Activated CD4-positive, alpha-beta memory T cell treated with anti-CD3 and anti-CD28 coated beads, Interleukin-2, amount 10 ng/mL, durations not matched to agents 7 days and 5 days (primary cell): ENCODE measurements at regions not wholly inside any gene's neighbourhood (a gene's known extent, or its start where the extent isn't known, plus 50 kb on each side); places are given as distances from the start of the nearest gene placed in this dataset.
"Not testable (repeated sequence)": the region's sequence is repeated elsewhere in the genome, so short reads cannot be mapped to it uniquely, and the experiment has no call there.

ENCODE experiments used
- CTCF ChIA-PET: fragments of 350-600 bp; sonication (Branson Sonifier 250); formaldehyde crosslinking; loops from one replicate; lab custom pipeline; 2021; ENCODE audit warnings: antibody characterized with exemption, inconsistent platforms; lab: Charles Lee
- POLR2A ChIA-PET: fragments of 350-600 bp; sonication (Branson Sonifier 250); formaldehyde crosslinking; loops from one replicate; lab custom pipeline; 2021; ENCODE audit warnings: antibody characterized with exemption; lab: Charles Lee
- DNase-seq: peaks from one replicate; pipeline ENCODE4 v3.0.0-alpha.2; 2020
- H3K27ac Mint-ChIP-seq: one replicate; pipeline ENCODE4 v1.8.0; 2021; ENCODE audit warnings: mild to moderate bottlenecking, mixed read lengths
- H3K27me3 Mint-ChIP-seq: one replicate; pipeline ENCODE4 v1.8.0; 2021; ENCODE audit warnings: mixed read lengths
- H3K36me3 Mint-ChIP-seq: one replicate; pipeline ENCODE4 v1.8.0; 2021; ENCODE audit warnings: low read depth, mixed read lengths
- H3K4me1 Mint-ChIP-seq: one replicate; pipeline ENCODE4 v1.8.0; 2021; ENCODE audit warnings: mixed read lengths
- H3K4me3 Mint-ChIP-seq: one replicate; pipeline ENCODE4 v1.8.0; 2021; ENCODE audit warnings: mild to moderate bottlenecking, mixed read lengths
- H3K9me3 Mint-ChIP-seq: one replicate; pipeline ENCODE4 v1.8.0; 2021; ENCODE audit warnings: mixed read lengths

DNA sequence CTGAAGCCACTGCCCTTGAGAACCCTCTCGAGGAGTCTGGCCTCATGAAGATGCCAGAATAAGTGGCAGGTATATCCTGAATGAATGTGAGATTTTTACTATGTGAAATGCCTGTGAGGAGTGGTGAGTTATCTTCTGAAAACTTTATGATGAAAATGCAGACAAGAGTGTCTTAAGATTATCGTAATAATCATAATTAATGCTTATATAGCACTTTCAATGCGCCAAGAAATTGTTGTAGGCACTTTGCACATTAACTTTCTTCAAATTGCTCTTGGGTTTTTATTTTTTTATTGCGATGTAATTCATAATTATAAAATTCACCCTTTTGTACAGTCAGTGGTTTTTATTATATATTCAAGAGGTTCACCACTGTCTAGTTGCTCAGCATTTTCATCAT is 879.1 kb upstream of the DEFB115 start:
- H3K9me3 Mint-ChIP-seq, DNase-seq, CTCF ChIA-PET, H3K27me3 Mint-ChIP-seq, POLR2A ChIA-PET: not testable (repeated sequence)
- Mint-ChIP-seq H3K4me1 (peaks cover 39% of the 10 kb centered on the region), H3K27ac (peak overlapping the region; percentile 90), H3K4me3 (peak overlapping the region; percentile 92), H3K36me3 (peaks cover 28% of the 10 kb centered on the region)

DNA sequence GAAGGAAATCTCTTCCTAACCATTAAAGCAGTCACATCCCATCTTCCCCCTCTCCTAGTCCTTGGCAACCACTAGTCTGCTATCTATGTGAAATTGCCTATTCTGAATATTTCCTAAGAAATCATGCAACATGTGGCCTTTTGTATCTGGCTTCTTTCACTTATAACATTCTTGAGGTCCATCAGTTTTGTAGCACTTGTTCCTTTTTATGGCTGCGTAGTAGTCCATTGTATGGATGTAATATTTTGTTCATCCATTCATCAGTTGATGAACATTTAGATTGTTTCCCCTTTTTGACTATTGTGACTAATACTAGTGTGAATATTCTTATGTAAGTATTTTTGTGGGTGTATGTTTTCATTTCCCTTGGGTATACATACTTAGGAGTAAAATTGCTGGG is 878.7 kb upstream of the DEFB115 start:
- peaks cover 41% of the 10 kb centered on the region for H3K4me1 Mint-ChIP-seq
- CTCF ChIA-PET, DNase-seq, H3K27me3 Mint-ChIP-seq, H3K27ac Mint-ChIP-seq, H3K9me3 Mint-ChIP-seq, POLR2A ChIA-PET: not testable (repeated sequence)
- peak overlapping the region; percentile 27 for H3K4me3 Mint-ChIP-seq
- peaks cover 28% of the 10 kb centered on the region for H3K36me3 Mint-ChIP-seq

DNA sequence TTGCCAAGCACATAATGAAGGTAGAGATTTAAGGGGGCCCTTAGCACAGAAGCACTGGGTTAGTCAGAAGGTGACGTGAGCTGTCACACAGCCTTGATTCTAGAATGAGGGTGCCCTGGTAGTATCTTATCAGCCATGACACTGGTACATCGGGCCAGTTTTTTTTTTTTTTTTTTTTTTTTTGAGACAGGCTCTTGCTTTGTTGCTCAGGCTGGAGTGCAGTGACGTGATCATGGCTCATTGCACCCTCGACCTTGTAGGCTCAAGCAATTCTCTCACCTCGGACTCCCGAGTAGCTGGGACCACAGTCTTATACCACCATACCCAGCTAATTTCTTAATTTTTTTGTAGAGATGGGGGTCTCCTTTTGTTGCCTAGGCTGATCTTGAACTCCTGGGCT is 872.6 kb upstream of the DEFB115 start:
- POLR2A ChIA-PET: not testable (repeated sequence)
- peaks cover 50% of the 10 kb centered on the region for H3K36me3 Mint-ChIP-seq

DNA sequence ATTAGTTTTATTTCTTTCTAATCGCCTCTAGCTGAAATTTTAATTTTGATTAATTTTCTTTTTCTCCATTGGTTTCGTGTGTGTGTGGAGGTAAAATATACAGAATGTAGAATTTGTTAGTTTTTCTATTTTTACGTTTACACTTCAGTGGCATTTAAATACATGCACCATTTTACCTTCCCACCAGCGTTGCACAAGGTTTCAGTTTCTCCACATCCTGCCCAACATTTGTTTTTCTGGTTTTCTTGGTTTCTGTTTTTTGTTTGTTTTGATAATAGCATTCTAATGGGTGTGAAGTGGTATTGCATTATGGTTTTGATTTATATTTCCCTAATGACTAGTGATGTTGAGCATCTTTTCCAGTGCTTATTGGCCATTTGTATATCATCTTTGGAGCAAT is 871.4 kb upstream of the DEFB115 start:
- H3K4me3 Mint-ChIP-seq, CTCF ChIA-PET, POLR2A ChIA-PET, H3K27me3 Mint-ChIP-seq, H3K9me3 Mint-ChIP-seq, DNase-seq: not testable (repeated sequence)
- Mint-ChIP-seq H3K27ac (peak overlapping the region; percentile 31), H3K4me1 (peaks cover 29% of the 10 kb centered on the region), H3K36me3 (peaks cover 44% of the 10 kb centered on the region)

More for the DNA sequence above, 872.6 kb upstream of the DEFB115 start:
- DNase-seq, H3K27me3 Mint-ChIP-seq, H3K27ac Mint-ChIP-seq, H3K4me3 Mint-ChIP-seq, H3K9me3 Mint-ChIP-seq, CTCF ChIA-PET: not testable (repeated sequence)
- H3K4me1 Mint-ChIP-seq: peaks cover 32% of the 10 kb centered on the region

DNA sequence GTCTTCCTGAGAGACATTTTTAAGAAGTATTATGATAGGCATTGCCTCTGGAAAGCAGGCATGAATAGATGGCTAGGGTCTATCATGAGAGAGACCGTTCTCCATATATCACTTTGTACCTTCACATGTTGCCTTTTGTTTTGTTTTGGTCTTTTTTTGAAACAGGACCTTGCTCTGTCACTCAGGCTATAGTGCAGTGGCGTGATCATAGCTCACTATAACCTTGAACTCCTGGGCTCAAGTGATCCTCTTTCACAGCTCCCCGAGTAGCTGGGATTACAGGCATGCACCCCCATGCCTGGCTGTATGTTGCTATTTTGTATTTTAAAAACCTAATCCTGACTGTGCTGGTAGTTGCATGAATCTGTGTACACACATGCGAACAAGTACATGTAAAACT is 869.6 kb upstream of the DEFB115 start:
- POLR2A ChIA-PET, CTCF ChIA-PET: not testable (repeated sequence)
- H3K36me3 Mint-ChIP-seq: peaks cover 36% of the 10 kb centered on the region

DNA sequence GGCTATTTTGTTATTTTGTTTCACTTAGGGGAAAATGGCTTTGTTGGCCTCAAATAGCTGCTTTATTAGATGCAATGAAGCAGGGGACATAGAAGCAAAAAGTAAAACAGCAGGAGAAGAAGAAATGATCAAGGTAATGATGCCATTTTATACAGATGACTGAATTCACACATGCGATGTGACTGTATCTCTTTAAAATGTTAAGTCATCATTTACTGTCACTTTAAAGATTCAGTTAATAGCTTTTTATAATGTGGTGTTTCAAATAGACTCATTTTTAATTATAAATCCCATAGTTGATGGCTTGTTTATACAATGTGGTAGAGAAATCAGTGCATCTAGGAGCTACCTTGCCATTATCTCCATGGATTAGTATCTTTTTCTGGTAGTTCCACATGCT is 863.9 kb upstream of the DEFB115 start:
- H3K4me1 Mint-ChIP-seq, H3K9me3 Mint-ChIP-seq, H3K4me3 Mint-ChIP-seq, H3K27me3 Mint-ChIP-seq, DNase-seq, CTCF ChIA-PET, H3K27ac Mint-ChIP-seq, POLR2A ChIA-PET: not testable (repeated sequence)
- peaks cover 29% of the 10 kb centered on the region for H3K36me3 Mint-ChIP-seq

More for the DNA sequence above, 869.6 kb upstream of the DEFB115 start:
- H3K4me3 Mint-ChIP-seq, H3K27me3 Mint-ChIP-seq, H3K9me3 Mint-ChIP-seq, H3K27ac Mint-ChIP-seq, DNase-seq: not testable (repeated sequence)
- H3K4me1 Mint-ChIP-seq: peaks cover 19% of the 10 kb centered on the region

DNA sequence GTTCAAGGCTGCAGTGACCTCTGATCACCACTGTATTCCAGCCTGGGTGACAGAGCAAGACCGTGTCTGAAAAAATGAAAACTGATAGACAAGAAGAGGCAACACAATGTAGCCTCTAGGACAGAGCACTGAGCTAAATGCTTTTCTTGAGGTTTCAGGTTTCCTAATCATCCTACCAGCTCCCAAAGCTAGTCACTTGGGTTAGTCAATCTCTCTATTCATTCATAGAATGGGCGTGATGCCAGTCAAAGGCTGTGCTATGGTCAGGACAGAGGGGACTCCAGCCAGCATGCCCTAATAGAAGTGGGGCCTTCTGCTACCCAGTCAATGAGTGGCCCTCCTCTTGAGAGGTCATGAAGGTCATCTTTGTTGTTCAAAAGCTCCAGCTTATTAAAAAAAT is 860.4 kb upstream of the DEFB115 start:
- POLR2A ChIA-PET: not testable (repeated sequence)
- CTCF ChIA-PET: interaction anchor here (1.3 kb wide), 1 partner anchor 20 kb away, joined by 3 read pairs; no protein-coding TSS in a partner anchor

DNA sequence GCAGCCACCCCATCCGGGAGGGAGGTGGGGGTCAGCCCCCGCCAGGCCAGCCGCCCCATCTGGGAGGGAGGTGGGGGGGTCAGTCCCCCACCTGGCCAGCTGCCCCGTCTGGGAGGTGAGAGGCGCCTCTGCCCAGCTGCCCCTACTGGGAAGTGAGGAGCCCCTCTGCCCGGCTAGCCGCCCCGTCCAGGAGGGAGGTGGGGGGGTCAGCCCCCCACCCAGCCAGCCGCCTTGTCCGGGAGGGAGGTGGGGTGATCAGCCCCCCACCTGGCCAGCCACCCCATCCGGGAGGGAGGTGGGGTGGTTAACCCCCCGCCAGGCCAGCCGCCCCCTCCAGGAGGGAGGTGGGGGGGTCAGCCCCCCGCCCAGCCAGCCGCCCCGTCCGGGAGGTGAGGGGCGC is 852.4 kb upstream of the DEFB115 start:
- H3K4me1 Mint-ChIP-seq, H3K4me3 Mint-ChIP-seq, POLR2A ChIA-PET, DNase-seq, CTCF ChIA-PET, H3K27me3 Mint-ChIP-seq, H3K27ac Mint-ChIP-seq: not testable (repeated sequence)
- Mint-ChIP-seq H3K9me3 (peaks cover 18% of the 10 kb centered on the region), H3K36me3 (peaks cover 39% of the 10 kb centered on the region)

More for the DNA sequence above, 860.4 kb upstream of the DEFB115 start:
- DNase-seq, H3K27me3 Mint-ChIP-seq, H3K27ac Mint-ChIP-seq, H3K4me3 Mint-ChIP-seq, H3K9me3 Mint-ChIP-seq, H3K4me1 Mint-ChIP-seq: not testable (repeated sequence)
- peaks cover 45% of the 10 kb centered on the region for H3K36me3 Mint-ChIP-seq

DNA sequence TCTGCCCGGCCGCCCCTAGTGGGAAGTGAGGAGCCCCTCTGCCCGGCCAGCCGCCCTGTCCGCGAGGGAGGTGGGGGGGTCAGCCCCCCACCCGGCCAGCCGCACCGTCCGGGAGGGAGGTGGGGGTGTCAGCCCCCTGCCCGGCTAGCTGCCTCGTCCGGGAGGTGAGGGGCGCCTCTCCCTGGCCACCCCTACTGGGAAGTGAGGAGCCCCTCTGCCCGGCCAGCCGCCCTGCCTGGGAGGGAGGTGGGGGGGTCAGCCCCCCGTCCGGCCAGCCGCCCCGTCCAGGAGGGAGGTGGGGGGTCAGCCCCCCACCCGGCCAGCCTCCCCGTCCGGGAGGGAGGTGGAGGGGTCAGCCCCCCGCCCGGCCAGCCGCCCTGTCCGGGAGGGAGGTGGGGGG is 851.9 kb upstream of the DEFB115 start:
- CTCF ChIA-PET, H3K4me3 Mint-ChIP-seq, DNase-seq, POLR2A ChIA-PET, H3K27ac Mint-ChIP-seq, H3K27me3 Mint-ChIP-seq, H3K4me1 Mint-ChIP-seq: not testable (repeated sequence)
- Mint-ChIP-seq H3K36me3 (peaks cover 33% of the 10 kb centered on the region), H3K9me3 (peaks cover 18% of the 10 kb centered on the region)

DNA sequence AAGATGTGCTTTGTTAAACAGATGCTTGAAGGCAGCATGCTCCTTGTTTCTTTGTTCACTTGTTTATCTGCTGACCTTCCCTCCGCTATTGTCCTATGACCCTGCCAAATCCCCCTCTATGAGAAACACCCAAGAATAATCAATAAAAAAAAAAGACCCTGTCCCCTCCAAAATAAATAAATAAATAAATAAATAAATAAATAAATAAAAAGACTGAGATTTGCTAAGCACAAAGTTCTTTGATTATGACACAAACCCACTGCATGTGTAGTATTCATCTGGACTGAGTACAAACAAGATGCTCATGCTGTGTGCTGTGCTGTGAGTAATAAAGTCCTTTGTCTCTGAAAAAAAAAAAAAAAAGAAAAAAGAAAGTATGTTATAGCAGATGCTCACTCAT is 851.1 kb upstream of the DEFB115 start:
- Mint-ChIP-seq H3K36me3 (peaks cover 26% of the 10 kb centered on the region), H3K9me3 (peaks cover 23% of the 10 kb centered on the region)
- DNase-seq, H3K27ac Mint-ChIP-seq, H3K27me3 Mint-ChIP-seq, H3K4me3 Mint-ChIP-seq, POLR2A ChIA-PET, H3K4me1 Mint-ChIP-seq, CTCF ChIA-PET: not testable (repeated sequence)

DNA sequence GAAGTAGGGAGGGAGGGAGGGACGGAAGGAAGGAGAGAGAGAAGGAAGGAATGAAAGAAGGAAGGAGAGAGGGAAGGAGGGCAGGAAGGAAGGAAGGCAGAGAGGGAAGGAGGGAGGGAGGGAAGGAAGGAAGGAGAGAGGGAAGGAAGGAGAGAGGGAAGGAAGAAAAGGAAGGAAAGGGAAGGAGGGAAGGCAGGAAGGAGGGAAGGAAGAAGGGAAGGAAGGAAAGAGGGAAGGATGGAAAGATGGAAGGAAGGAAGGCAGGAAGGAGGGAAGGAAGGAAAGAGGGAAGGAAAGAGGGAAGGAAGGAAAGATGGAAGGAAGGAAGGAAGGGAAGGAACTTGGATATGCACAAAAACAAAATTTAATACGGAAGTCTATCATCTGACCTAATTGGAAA is 844.5 kb upstream of the DEFB115 start:
- no peaks in the 10 kb centered on the region for H3K36me3 Mint-ChIP-seq
- H3K4me3 Mint-ChIP-seq: no peak overlapping the region
- ChIA-PET CTCF (no interaction called here), POLR2A (no interaction called here)
- peaks cover 21% of the 10 kb centered on the region for H3K9me3 Mint-ChIP-seq
- H3K27ac Mint-ChIP-seq: no peak overlapping the region
- H3K27me3 Mint-ChIP-seq: no peaks in the 10 kb centered on the region
- no peaks in the 10 kb centered on the region for H3K4me1 Mint-ChIP-seq
- DNase-seq: no peak

DNA sequence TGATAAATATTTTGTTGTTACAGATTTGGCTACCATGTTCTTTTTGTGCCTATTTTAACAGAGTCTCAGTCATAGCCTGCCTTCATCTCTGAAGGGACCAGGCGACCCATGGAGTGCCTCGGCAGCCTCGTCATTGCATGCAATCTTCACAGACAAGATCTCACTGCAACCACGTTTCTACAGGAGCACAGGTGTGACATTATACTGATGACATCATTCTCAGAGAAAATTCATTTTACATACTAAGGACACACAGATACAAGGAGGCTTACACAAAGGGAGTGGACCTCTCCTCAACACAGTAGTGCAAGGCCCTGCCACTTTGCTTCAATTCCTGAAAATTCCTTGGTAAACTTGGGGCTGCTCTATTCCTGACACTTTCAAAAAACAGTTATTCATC is 840.1 kb upstream of the DEFB115 start:
- H3K4me3 Mint-ChIP-seq, H3K4me1 Mint-ChIP-seq, H3K36me3 Mint-ChIP-seq, H3K27ac Mint-ChIP-seq, H3K9me3 Mint-ChIP-seq, CTCF ChIA-PET, POLR2A ChIA-PET, DNase-seq, H3K27me3 Mint-ChIP-seq: not testable (repeated sequence)

DNA sequence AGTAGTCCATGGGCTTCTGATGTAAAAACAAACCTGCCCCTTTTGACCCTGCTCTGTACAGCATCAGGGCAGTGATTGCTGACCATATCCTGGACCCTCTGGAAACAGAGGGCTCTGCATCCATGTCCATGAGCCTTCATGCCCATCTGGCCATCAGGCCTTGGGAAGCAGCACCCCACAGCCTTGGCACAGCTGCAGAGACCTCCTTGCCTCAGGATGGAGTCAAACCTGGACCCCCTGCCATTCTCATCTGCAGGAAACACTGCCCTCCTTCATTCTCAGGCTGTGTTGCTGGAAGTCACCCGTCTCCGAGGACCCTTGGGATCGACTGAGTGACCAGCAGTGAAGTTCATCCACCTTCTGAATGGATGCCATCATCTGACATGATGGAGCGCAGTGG is 839.1 kb upstream of the DEFB115 start:
- POLR2A ChIA-PET, H3K36me3 Mint-ChIP-seq, H3K4me1 Mint-ChIP-seq, CTCF ChIA-PET, DNase-seq, H3K9me3 Mint-ChIP-seq, H3K27ac Mint-ChIP-seq, H3K4me3 Mint-ChIP-seq, H3K27me3 Mint-ChIP-seq: not testable (repeated sequence)

DNA sequence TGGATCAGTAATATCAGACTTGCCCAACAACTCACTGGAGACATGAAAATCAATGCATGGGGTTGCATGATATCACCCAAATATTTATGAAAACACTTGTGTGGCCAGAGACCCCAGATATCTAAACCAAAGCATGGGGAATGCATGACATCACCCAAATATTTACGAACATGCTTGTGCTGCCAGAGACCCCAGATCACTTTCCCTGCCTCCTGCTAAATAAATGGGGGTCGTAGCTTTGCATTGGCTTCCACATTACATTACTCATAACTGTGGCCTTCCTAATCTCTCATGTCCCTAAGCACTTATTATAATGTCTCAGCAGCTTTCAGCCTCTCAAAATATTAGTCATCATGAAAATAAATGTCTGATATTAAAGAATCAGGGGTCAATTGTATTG is 838.0 kb upstream of the DEFB115 start:
- Mint-ChIP-seq H3K4me1 (no peaks in the 10 kb centered on the region), H3K27ac (no peak overlapping the region), H3K9me3 (peaks cover 2% of the 10 kb centered on the region), H3K36me3 (no peaks in the 10 kb centered on the region), H3K4me3 (no peak overlapping the region), H3K27me3 (no peaks in the 10 kb centered on the region)
- no peak for DNase-seq
- ChIA-PET POLR2A (no interaction called here), CTCF (no interaction called here)
